Lower leg skin (tissue), 4 donors: ENCODE measurements at regions not wholly inside any gene's neighbourhood (a gene's known extent, or its start where the extent isn't known, plus 50 kb on each side); places are given as distances from the start of the nearest gene placed in this dataset.
A peak's percentile ranks its signal among the peaks of the same experiment; 100 is the strongest.

Experiments
- DNase-seq, 2 donors: peaks; one replicate each; pipeline ENCODE4 v3.0.0-alpha.2; 2019; ENCODE audit warnings: low spot score in 2 of 2
- H3K4me3 ChIP-seq: fragments of 200-600 bp; sonication (generic); 2 replicates; pipeline ENCODE4 v1.5.1; 2017; ENCODE audit warnings: mild to moderate bottlenecking, low read depth; ENCODE audit not compliant: poor library complexity, severe bottlenecking
- CTCF ChIP-seq, 3 donors: fragments of 450-650 bp; IDR thresholded peaks; one replicate each; pipeline ENCODE4 v1.5.1; 2016; ENCODE audit warnings: antibody characterized with exemption in 3 of 3, mild to moderate bottlenecking in 3 of 3, moderate library complexity in 2 of 3
- POLR2A ChIP-seq, 2 donors: fragments of 450-650 bp; IDR thresholded peaks; one replicate each; pipeline ENCODE4 v1.6.1; 2016 to 2017; ENCODE audit warnings: antibody characterized with exemption in 2 of 2, mild to moderate bottlenecking in 1 of 2, moderate library complexity in 1 of 2
- WGBS, 2 donors: methylation state at CpG; one replicate each; pipeline ENCODE4 v1.1.5; 2018; 5-methylcytosine and 5-hydroxymethylcytosine counted together
- intact Hi-C: fragments of 100-400 bp; cut with DNase I; formaldehyde crosslinking; loops from one replicate; pipeline ENCODE4 v1.15.0; 2023; ENCODE audit warnings: low total_unique reads

GRCh38 chr18:45253973-45254708 is 361.1 kb upstream of the SLC14A2 start:
- no peak for DNase-seq
- intact Hi-C loops, result no loop called here
- H3K4me3 ChIP-seq, result no peak overlapping the region
- TF ChIP-seq POLR2A (IDR thresholded peaks at IDR 0.05) (no peak), CTCF (IDR thresholded peaks at IDR 0.05) (no peak)
- 74 to 75% methylated on average over 6 of the region's 6 CpGs for WGBS, 2 donors

GRCh38 chr18:45254709-45255082 is 360.6 kb upstream of the SLC14A2 start:
- intact Hi-C loops, result no loop called here
- TF ChIP-seq POLR2A (IDR thresholded peaks at IDR 0.05) (no peak), CTCF (IDR thresholded peaks at IDR 0.05) (no peak)
- H3K4me3 ChIP-seq, result no peak overlapping the region
- 30 to 39% methylated on average over 6 of the region's 6 CpGs for WGBS, 2 donors
- no peak for DNase-seq

DNA sequence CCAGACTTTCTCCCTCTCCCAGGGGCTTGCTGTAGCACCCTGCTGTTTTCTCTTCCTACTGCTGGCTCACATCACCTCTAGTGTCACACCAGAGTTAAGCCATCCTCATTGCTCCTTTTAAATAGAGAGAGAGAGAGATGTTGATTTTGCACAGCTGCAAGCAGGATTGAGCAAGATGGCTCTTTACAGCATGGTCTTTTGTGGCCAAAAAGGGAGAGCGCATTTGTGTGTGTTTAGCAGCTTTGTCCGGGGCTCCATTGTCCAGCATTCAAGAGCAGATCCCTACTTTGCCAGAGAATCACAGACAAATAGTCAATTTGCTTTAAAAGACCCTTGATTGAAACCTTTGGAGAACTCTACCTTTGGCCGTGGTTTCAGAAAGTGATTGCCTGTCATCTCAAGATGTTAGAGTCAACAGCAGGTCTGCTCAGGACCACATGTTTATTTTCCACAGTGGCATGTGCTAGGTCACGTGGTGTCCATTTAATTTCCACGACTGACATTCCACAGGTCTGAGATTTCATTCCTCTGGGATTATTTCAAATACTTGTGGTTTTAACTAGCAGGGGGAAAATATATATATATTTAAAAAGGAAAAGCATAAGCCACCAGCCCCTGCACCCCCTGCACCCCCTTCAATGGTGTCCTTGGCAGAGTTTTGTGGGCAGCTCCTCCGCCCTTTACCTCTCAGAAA is 359.9 kb upstream of the SLC14A2 start:
- TF ChIP-seq POLR2A (IDR thresholded peaks at IDR 0.05) (no peak), CTCF (IDR thresholded peaks at IDR 0.05) (no peak)
- DNase-seq, result peak; percentile 27 to 86
- intact Hi-C loops, result no loop called here
- H3K4me3 ChIP-seq, result no peak overlapping the region
- WGBS, 2 donors, result 61 to 66% methylated on average over 6 of the region's 6 CpGs

DNA sequence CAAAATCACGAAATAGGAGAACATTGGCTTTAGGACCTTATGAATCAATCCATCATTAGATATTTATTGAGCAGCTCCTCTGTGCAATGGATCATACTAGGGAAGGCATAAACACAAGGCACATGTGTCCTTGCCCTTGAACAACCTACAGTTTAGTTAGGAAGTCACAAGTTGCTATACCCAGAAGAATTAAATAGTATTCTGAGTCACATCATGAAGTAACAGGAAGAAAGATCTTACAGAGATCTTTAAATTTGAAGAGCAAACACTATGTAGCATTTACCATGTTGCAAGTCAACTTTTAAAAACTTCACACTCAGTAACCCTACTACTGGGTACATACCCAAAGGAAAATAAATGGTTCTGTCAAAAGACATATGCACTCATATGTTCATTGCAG is 355.2 kb upstream of the SLC14A2 start:
- no peak for DNase-seq
- 56 to 67% methylated on average over 1 of the region's 1 CpG for WGBS, 2 donors
- TF ChIP-seq POLR2A (IDR thresholded peaks at IDR 0.05) (no peak), CTCF (IDR thresholded peaks at IDR 0.05) (no peak)
- H3K4me3 ChIP-seq, result no peak overlapping the region
- intact Hi-C loops, result no loop called here

DNA sequence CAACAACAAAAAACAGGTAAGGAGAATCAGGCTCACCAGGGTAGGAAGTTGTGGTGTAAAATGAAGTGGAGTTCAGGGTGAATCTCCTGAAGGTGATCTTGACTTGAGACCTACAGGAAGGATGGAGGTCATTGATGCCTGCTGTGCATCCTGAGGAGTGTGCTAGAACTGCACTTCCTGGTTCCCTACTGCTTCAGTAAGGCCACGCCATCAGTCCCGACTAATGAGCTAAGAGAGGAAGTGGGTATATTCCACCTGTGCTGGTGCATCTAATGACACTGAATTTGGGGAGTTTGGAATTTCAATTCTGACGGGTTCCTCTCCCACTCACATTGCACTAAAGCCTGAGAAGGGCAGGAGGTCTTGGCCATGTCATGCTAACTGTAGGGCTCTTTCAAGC is 349.3 kb upstream of the SLC14A2 start:
- 80 to 84% methylated on average over 3 of the region's 3 CpGs for WGBS, 2 donors
- TF ChIP-seq POLR2A (IDR thresholded peaks at IDR 0.05) (no peak), CTCF (IDR thresholded peaks at IDR 0.05) (no peak)

More for the DNA sequence above, 349.3 kb upstream of the SLC14A2 start:
- H3K4me3 ChIP-seq, result no peak overlapping the region
- no peak for DNase-seq
- intact Hi-C loops, result no loop called here
